Activated CD4-positive, CD25-positive, alpha-beta regulatory T cell treated with anti-CD3 and anti-CD28 coated beads, Interleukin-2, amount 50 U/mL, for 24 hours (primary cell): ENCODE measurements at regions not wholly inside any gene's neighbourhood (a gene's known extent, or its start where the extent isn't known, plus 50 kb on each side); places are given as distances from the start of the nearest gene placed in this dataset.
"Not testable (repeated sequence)": the region's sequence is repeated elsewhere in the genome, so short reads cannot be mapped to it uniquely, and the experiment has no call there.

Experiments used
- ATAC-seq, 2 donors: fragments of 150-1000 bp; cut with Tn5 transposase; one replicate each; pipeline ENCODE4 v1.10.0; 2021; ENCODE audit warnings: mild to moderate bottlenecking in 1 of 2, moderate library complexity in 1 of 2

DNA sequence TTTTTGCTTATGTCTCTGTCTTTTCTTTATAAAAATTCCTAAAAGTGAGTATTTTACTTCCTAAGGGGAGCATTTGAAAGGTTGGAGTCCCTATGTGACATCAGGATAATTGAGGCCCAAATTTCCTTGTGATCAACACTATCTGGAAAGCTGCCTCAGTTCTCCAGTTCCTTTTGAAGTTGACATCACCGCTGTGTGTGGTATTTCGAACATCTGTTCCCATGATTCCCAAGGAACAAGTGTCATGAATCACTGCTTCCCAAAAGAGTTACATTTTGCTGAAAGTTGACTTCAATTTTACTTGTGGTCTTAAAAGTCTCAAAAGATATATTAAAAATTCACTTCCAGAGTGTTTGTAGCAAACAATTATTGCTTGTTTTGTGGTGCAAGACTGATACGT, 452.1 kb upstream of the RGMB start:
- ATAC-seq: no peak

DNA sequence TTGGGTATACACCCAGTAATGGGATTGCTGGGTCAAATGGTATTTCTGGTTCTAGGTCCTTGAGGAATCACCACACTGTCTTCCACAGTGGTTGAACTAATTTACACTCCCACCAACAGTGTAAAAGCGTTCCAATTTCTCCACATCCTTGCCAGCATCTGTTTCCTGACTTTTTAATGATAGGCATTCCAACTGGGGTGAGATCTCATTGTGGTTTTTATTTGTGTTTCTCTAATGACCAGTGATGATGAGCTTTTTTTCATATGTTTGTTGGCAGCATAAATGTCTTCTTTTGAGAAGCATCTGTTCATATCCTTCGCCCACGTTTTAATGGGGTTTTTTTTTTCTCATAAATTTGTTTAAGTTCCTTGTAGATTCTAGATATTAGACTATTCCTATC, 448.3 kb upstream of the RGMB start:
- ATAC-seq: not testable (repeated sequence)

DNA sequence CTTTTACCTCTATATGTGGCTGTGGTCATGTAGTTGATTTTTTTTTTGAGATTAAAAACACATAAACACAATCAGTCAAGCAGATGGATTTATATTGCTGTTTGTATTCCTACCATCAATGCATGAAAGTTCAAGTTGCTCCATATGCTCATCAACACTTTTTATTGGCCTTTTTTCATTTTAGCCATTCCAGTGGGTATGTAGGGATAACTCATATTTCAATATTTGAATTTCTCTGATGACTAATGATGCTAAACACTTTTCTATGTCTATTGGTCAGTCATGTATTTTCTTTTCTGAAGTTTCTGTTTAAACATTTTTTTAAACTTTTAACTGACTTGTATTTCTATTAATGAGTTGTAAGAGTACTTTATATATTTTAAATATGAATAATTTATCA, 445.4 kb upstream of the RGMB start:
- no peak for ATAC-seq

DNA sequence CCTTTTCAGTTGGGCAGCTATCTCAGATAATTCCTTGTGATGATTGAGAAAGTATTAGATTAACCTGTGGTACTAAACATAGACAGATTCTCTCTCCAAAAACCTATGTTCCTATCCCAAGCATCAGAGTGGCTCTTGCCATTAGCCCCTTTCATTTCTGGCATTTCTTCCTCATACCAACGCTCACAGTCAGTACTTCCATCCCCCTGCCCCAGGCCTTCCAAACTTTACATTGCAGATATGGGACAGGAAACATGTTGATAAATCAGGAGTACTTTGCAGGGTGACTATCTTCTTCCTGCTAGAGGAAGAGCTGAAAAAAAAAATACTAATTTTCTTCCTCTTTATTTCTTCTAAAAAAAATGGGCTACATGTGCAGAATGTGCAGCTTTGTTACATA, 442.6 kb upstream of the RGMB start:
- no peak for ATAC-seq

DNA sequence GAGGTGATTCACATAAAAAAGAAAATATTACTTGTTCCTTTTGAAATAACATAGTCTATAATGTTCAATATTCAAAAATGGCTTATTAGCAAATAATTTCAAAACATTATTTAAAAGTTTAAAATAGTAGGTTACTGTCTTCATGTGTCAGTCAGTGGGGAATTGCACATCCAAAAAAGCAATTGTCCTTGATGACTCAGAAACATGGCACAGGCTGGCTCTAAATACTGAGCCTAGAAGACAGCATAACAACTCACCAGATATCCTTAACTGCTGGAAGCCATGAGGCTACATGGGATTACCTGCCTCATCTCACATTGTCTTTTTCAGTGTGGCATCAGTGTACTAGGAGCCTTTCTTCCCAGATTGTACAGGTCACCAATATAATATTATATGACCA, 439.5 kb upstream of the RGMB start:
- ATAC-seq: no peak

DNA sequence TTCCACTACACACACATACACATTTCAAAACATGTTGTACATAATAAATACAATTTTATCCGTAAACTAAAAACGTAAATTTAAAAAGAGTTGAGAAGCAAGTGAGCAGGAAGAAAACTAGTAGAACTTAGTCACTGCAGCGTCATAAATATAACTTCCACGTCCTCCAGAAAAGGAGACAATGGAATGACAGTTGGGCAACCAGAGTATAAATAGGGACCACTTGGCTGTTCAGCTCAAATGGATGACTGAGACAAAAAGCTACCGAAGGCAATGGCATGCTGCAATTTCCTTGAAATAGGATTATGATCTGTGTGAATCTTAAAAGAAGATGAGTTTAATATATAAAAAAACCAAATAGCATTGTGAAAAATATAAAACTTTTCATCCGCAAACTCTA, 438.5 kb upstream of the RGMB start:
- ATAC-seq: no peak

DNA sequence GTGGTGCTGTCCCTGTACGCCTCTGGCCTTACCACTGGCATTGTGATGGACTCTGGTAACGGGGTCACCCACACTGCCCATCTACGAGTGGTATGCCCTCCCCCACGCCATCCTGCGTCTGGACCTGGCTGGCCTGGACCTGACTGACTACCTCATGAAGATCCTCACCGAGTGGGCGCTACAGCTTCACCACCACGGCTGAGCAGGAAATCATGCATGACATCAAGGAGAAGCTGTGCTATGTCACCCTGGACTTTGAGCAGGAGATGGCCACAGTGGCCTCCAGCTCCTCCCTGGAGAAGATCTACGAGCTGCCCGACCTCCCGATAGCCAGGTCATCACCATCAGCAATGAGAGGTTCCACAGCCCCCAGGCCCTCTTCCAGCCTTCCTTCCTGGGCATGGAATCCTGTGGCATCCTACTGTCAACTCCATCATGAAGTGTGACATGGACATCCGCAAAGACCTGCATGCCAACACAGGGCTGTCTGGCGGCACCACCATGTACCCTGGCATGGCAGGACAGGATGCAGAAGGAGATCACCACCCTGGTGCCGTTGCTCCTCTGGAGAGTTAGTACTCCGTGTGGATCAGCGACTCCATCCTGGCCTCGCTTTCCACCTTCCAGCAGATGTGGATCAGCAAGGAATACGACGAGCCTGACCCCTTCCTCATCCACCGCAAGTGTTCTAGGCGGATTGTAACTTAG, 434.2 kb upstream of the RGMB start:
- ATAC-seq: no peak

DNA sequence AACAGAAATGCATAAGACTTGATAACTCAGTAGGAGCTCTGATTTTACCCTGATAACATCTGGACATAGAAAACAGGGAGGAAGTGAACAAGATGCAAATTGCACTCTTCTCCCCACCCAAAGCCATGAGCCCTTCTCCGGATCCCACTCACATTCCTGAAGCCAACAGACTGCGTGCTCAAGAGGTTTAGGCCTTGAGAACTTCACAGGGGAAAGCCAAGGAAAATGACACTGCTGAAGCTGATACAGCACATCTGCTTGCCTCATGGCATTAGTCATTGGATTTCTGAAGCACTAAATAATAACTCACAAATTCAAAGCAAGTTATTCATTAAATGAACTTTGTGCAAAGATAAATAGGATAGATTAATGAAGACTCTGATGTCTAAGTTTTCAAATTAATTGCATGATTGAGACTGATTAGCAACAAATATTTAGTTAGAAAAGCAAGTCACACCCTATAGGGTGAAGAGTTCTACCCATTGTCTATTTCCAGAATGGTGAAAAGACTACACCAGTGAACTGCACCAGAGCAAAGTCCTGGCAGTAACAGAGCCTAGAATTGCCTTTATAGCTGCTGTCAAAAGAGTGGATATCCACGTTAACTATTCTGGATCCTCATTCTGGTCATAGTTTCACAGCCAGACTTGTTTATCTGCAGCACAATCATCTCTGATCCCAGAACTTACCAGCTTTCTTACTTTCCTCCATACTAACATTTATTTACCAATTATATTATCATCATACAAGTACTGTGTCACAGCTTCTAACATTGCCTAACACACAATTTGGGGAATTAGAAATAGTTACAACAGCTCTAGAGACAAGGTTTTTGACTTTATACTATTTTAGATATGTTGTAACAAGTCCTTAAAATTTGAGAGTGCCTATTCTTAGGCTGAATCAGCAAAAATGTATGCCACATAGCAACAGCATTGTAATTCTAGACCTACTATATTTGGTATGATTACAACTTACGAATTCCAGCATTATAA, 432.1 kb upstream of the RGMB start:
- ATAC-seq: no peak

DNA sequence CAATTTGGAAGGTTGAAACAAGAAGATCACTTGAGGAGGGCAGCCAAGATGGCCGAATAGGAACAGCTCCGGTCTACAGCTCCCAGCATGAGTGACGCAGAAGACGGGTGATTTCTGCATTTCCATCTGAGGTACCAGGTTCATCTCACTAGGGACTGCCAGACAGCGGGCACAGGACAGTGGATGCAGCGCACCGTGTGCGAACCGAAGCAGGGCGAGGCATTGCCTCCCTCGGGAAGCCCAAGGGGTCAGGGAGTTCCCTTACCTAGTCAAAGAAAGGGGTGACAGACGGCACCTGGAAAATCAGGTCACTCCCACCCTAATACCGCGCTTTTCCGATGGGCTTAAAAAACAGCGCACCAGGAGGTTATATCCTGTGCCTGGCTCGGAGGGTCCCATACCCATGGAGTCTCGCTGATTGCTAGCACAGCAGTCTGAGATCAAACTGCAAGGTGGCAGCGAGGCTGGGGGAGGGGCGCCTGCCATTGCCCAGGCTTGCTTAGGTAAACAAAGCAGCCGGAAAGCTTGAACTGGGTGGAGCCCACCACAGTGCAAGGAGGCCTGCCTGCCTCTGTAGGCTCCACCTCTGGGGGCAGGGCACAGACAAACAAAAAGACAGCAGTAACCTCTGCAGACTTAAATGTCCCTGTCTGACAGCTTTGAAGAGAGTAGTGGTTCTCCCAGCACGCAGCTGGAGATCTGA, 430.4 kb upstream of the RGMB start:
- not testable (repeated sequence) for ATAC-seq

DNA sequence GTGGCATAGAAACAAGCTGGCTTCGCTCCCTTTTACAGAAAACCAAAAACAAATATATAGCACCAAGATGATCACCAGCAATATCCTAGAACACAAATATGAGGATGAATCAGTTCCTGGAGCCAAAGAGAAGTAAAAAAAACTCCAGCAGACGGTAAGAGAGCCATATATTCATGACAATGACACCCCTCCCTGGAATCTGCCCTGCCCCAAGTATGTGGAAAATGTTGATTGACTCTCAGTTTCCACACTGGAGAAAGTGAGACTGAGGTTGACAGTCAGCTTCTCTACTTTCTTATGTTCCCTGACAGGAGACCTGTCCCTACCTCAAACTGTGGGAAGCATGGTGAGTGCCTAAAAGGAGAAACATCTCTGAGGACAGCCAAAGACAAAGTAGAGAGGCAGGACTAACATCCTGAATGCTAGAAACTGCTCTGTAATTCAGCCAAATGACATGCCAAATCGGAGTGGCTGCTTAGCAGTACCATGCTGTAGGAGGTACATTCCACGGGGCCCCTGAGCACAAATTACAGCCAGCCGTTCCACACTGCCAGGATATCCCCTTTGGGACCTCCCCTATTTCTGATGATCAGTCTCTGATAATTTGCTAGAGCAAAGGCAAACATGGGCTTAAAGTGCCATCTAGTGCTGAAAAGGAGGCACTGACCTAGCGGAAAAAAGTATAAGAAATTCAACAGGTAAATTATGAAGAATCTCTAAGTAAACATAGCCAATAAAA, 424.0 kb upstream of the RGMB start:
- no peak for ATAC-seq

DNA sequence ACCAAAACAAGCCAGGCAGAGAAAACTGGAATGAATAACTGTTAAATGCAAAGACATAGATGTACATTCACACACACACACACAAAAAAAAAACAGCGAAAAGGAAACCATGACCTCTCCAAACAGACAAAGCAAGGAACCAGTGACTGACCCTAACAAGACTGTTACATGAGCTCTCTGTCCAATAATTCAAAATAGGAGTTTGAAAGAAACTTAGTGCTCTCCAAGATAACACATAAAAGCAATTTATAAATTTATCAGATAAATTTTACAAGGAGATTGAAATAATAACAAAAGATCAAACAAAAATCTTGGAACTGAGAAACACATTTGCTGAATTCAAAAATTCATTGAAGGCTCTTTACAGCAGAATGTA, 423.5 kb upstream of the RGMB start:
- ATAC-seq: no peak

DNA sequence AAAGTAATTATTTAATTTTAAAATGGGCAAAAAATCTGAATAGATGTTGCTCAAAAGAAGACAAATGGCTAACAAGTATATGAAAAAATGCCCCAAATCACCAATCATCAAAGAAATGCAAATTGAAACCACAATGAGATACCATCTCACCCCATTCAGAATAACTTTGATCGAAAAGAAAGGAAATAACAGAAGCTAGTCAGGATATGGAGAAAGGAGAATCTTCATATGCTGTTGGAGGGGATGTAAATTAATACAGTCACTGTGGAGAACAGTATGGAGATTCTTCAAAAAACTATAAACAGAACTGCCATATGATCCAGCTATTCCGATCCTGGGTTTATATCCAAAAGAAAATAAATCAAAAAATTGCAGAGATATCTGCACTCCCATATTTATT, 418.5 kb upstream of the RGMB start:
- ATAC-seq: no peak

DNA sequence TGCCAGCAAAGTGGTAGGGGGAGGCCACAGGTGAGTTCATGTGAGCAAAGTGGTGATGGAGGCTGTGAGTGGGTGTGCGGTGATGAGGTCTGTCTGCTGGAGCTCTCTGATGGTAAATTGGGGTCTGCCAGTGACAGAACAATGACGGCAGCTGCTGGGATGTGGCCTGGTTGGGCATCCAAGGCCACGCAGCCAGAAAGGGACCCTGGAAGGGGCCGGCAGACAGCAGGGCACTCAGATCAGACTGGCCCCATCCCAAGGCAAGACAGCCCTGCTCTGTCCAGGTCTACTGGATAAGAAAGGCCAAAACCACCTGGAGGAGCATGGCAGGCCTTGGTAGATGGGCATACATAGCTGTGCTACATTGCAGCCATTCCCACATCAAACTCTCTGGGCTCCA, 412.9 kb upstream of the RGMB start:
- no peak for ATAC-seq

DNA sequence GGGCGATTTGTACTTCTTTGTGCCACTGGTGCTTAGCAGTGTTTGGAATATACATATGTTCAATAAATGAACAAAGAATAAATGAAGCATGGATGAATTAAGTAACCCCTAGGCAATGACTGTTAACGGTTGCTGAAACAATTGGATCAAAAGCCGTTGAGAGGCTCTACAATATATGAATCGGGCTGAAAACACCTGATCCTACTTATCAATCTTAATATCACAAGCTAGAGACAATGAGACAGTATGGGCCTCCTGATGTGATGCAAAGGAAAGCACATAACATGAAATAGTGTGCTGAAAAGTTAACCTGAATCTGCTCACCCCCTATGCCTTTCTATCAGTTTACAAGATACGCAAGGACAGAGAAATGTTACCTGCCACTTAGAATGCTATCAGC, 410.3 kb upstream of the RGMB start:
- ATAC-seq: no peak

DNA sequence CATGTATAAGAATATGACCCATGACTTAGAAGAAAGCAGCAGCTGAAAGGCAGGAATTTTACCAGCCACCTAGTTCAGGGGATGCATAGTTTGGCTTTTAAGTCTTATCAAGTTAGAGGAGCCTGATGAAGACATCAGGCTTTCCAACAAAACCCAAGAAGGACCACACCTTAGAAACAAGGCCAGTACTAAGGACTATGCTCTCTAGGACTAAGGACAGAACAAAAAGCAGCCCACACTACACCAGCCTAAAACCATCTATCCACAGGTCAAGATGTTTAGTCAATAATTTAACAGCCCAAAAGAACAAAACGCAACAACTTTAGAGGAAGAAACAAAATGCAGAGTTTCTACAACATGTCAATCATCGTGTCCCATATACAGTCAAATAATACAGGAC, 408.9 kb upstream of the RGMB start:
- no peak for ATAC-seq

DNA sequence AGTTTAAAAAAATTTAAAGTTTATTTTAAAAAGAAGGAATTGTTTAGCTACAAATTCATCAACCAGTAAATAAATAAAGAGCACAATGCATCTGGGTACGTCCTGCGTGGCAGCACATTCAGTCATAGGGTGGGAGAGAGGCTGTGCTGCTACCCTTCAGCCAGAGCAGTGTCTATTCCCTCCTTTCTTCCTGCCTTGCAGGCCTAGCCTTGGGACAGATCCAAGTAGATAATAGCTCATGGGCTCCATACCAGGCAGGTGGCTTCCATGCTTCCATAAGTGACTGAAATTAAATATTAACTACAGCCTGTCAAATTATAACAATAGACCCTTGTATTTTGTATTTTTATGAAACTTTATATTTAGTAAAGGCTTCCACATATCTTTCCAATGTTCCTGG, 408.3 kb upstream of the RGMB start:
- no peak for ATAC-seq

DNA sequence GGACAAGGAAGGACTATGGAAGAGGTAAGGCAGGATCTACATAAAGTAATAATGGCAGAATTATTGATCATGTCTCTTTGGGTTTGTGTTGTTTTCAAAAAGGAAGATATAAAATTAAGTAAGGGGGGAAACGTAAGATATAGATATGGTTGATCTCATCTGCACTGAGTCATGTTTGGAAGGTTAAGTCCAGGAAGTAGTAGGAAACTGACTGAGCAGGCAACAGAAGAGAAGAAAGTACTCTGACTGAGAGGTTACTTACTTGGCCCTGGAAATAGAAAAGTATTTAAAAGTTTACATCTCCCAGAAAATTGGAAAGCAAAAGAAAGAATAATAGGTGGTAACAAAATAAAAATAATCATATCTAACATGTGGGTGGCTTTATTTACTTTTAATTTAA, 405.3 kb upstream of the RGMB start:
- ATAC-seq: no peak

DNA sequence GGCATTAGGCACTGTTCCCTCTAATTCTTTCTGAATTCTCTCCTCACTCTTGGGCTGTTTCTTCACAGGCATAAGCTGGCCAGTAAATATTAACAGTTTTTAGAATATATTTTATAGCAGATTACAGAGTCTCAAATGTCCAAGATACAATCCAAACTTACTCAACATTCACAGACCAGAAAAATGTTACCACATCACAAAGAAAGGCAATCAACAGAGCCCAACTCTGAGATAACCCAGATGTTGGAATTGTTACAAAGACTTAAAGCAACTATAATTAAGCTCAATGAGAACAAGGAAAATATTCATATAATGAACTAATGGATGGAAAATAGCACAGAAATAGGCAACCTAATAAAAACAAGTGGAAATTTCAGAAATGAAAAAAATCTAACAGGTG, 401.1 kb upstream of the RGMB start:
- no peak for ATAC-seq

DNA sequence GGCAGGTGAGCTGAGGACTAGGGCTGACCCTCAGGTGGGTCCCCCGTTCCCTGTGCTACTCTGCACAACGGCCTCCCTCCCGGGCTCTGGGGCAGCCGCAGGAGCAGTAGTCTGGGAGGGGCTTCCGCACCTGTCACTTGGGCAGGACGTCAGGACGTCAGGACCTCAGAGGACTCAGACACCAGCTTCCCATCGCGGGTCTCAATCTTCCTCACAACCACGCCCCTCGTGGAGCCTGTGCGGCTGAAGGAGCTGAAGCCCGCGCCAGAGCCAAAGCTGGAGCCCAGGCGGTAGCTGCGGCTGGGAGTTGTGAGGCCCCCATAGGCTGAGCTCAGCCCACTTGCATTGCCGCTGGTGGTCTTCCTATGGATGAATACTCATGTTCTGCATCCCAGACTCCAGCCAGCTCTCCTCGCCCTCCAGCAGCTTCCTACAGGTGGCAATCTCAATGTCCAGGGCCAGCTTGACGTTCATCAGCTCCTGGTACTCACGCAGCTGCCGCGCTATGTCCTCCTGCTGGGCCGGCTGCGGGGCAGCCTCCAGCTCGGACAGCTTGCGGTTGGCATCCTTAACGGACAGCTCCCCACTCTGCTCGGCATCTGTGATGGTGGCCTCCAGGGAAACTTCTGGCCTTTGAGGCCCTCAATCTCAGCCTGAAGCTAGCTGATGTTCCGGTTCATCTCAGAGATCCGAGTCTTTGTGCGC, 381.4 kb upstream of the RGMB start:
- no peak for ATAC-seq

DNA sequence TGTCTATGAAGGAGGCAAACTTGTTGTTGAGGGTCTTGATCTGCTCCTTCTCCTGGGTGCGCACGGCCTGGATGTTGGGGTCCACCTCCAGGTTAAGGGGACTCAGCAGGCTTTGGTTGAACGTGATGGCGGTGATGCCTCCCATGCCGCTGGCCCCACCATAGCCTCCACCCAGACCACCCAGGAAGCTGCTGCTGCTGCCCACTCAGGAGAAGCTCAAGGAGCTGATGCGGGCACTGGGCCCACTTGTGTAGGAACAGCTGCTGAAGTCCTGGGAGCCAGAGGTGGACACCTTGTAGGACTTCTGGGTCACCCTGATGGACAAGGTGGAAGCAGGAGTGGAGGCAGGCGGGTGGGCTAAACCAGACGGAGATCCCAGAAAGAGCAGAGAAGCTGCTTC, 380.3 kb upstream of the RGMB start:
- ATAC-seq: not testable (repeated sequence)

DNA sequence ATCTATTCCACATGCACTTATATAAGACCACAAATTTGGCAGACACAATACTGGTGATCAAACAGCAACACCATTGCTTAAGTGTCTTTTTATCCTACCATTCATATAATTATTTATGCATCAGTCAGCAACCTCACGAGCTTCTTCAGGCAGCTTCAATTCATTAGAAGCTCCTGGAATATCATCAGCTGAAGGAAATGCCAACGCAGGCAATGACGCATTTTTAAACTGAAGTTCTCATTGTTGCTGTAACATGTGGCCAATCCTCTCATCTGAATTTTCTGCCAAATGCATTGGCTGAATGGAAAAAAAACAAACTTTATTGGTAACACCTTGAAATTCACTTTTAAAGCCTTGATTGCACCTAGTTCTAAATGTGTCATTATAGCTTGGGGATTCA, 376.4 kb upstream of the RGMB start:
- no peak for ATAC-seq

DNA sequence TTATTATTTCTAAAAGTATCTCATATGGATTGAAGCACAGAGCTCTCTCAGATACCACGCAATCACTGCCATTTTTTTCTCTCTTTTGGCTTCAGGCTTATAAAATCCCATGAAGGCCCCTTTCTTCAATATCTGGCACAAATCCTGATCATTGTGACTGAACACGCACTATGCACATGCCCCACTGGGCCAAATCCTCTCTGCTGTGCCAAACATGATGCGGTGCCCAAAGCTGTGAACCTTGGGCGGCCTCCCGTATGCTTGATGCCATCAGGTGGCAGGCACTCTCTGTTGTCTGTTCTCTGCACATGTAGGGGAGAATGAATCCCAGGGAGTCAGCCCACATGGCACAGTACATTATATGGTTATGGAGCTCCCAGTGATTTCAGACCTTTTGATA, 375.0 kb upstream of the RGMB start:
- no peak for ATAC-seq
